Adrenal gland (tissue), 9 donors: ENCODE measurements at regions not wholly inside any gene's neighbourhood (a gene's known extent, or its start where the extent isn't known, plus 50 kb on each side); places are given as distances from the start of the nearest gene placed in this dataset.

Source experiments
- DNase-seq, 7 donors: peaks; one replicate each; pipeline ENCODE4 v3.0.0-alpha.2; 2019 to 2020
- H3K27ac ChIP-seq, 5 donors: fragments of 200-600 bp; sonication (generic) in 4 of 5; 1 replicate in 3 of 5; 2 replicates in 2 of 5; pipeline versions ENCODE4 v1.5.1 to v1.8.0; 2016 to 2020; ENCODE audit warnings: mild to moderate bottlenecking in 1 of 5
- H3K27me3 ChIP-seq: fragments of 200-600 bp; 2 replicates; pipeline ENCODE4 v1.8.0; 2021
- H3K36me3 ChIP-seq, 2 donors: fragments of 200-600 bp; replicated peaks in 1 of 2; 1 replicate in 1 of 2; 2 replicates in 1 of 2; pipeline versions ENCODE4 v1.5.1 to v1.8.0; 2018 to 2022
- H3K4me1 ChIP-seq, 2 donors: fragments of 200-600 bp; replicated peaks in 1 of 2; 1 replicate in 1 of 2; 2 replicates in 1 of 2; pipeline versions ENCODE4 v1.5.1 to v1.8.0; 2018 to 2021
- H3K4me3 ChIP-seq, 4 donors: fragments of 200-600 bp; sonication (generic) in 3 of 4; one replicate each; pipeline ENCODE4 v1.5.1; 2016 to 2018
- H3K9me3 ChIP-seq, 3 donors: fragments of 200-600 bp; sonication (generic) in 1 of 3; replicated peaks in 1 of 3; 1 replicate in 2 of 3; 2 replicates in 1 of 3; pipeline versions ENCODE4 v1.5.1 to v1.8.0; 2016 to 2021
- POLR2A ChIP-seq, 2 donors: fragments of 450-650 bp; IDR thresholded peaks; one replicate each; pipeline ENCODE4 v1.6.1; 2017; ENCODE audit warnings: antibody characterized with exemption in 2 of 2, mild to moderate bottlenecking in 2 of 2, moderate library complexity in 1 of 2
- WGBS, 4 donors: extraction: QIAGEN DNeasy Blood & Tissue Kit in 2 of 4; methylation state at CpG; one replicate each; pipeline versions ENCODE4 v1.1.5 to v1.1.7; 2013 to 2017; 5-methylcytosine and 5-hydroxymethylcytosine counted together
- intact Hi-C, 2 donors: fragments of 100-400 bp; cut with DNase I; formaldehyde crosslinking; loops; one replicate each; pipeline versions ENCODE4 v1.14.1 to v1.15.0; 2022 to 2023
- TF ChIP-seq, protein P1 (sequence below), 6 experiments: fragments of 450-650 bp in 4 of 6; fragments of 200-600 bp in 2 of 6; sonication (generic) in 1 of 6; IDR thresholded peaks; 1 replicate in 5 of 6; 2 replicates in 1 of 6; pipeline versions ENCODE4 v1.5.1 to v1.8.0; 2016 to 2021; ENCODE audit warnings: antibody characterized with exemption in 6 of 6, mild to moderate bottlenecking in 2 of 6, moderate library complexity in 1 of 6
- donor health status: healthy with polysubstance abuse.
- donor health status: Bipolar disorder and iron deficiency.
- donor health status: DM: yes; HTN: yes; CAD: no.
- donor health status: DM: no; HTN: no; CAD: no.
- donor health status: DM: no; HTN: no; CAD: no.

DNA sequence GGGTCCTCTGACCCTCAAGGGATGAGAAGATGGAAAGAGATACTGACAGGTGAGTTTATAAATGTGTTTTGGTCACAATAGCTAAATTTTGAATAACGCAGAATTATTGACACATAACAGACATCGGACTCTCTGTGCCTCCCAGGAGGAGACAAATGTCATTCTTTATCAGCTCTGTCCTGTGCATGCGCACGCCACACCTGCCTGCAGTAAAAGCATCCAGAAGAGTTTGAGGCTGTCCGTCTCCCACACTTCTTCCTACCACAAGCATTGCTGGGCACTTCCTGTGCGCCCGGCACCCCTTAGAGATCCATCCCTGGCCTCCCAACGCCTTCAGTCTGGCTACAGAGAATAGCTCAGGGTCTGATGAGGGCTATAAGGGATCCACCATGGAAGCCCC is 81.5 kb upstream of the CST7 start:
- Histone ChIP-seq H3K36me3 (no peaks in the 10 kb centered on the region), H3K27me3 (peaks cover 3% of the 10 kb centered on the region), H3K4me3 (no peak overlapping the region), H3K4me1 (no peaks in the 10 kb centered on the region), H3K27ac (no peak overlapping the region), H3K9me3 (no peaks in the 10 kb centered on the region)
- TF ChIP-seq POLR2A (IDR thresholded peaks at IDR 0.05) = no peak
- TF ChIP-seq, protein P1, sequence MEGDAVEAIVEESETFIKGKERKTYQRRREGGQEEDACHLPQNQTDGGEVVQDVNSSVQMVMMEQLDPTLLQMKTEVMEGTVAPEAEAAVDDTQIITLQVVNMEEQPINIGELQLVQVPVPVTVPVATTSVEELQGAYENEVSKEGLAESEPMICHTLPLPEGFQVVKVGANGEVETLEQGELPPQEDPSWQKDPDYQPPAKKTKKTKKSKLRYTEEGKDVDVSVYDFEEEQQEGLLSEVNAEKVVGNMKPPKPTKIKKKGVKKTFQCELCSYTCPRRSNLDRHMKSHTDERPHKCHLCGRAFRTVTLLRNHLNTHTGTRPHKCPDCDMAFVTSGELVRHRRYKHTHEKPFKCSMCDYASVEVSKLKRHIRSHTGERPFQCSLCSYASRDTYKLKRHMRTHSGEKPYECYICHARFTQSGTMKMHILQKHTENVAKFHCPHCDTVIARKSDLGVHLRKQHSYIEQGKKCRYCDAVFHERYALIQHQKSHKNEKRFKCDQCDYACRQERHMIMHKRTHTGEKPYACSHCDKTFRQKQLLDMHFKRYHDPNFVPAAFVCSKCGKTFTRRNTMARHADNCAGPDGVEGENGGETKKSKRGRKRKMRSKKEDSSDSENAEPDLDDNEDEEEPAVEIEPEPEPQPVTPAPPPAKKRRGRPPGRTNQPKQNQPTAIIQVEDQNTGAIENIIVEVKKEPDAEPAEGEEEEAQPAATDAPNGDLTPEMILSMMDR (IDR thresholded peaks at IDR 0.05) = no peak
- DNase-seq = no peak
- intact Hi-C loops = no loop called here
- 85 to 88% (median 86%) methylated on average over 8 of the region's 8 CpGs for WGBS, 4 donors

DNA sequence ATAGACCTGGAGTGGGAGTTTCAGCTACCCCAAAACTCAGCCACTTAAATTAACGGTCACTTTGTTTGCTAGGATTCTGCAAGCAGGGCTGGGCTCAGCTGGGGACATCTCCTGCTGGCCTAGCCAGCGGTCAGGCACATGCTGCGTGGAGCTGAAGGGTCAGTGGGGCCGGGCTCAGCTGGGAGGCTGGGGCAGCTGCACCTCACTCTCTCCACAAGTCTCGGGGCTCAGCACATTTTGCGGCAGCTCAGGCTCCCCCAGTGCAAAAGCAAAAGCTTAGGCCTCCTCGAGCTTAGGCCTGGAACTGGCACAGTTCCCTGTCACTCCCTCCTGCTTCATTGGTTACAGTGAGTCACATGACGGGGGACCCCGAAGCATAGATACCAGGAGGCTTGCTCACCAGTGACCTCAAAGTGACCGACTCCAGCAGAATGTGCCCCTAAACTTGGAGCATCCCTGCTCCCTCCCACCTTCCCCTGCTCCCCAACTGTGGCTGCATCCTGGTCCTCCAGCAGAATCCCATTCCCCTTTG is 80.6 kb upstream of the CST7 start:
- H3K4me3 ChIP-seq = no peak overlapping the region
- WGBS, 4 donors = 63 to 89% (median 78%) methylated on average over 3 to 10 of the region's 10 CpGs
- H3K27ac ChIP-seq = no peak overlapping the region
- DNase-seq = no peak
- H3K27me3 ChIP-seq = peaks cover 3% of the 10 kb centered on the region
- no peaks in the 10 kb centered on the region for H3K36me3 ChIP-seq
- intact Hi-C loops = no loop called here
- TF ChIP-seq POLR2A (IDR thresholded peaks at IDR 0.05) = no peak
- TF ChIP-seq, protein P1 (IDR thresholded peaks at IDR 0.05) = no peak
- no peaks in the 10 kb centered on the region for H3K9me3 ChIP-seq
- no peaks in the 10 kb centered on the region for H3K4me1 ChIP-seq

DNA sequence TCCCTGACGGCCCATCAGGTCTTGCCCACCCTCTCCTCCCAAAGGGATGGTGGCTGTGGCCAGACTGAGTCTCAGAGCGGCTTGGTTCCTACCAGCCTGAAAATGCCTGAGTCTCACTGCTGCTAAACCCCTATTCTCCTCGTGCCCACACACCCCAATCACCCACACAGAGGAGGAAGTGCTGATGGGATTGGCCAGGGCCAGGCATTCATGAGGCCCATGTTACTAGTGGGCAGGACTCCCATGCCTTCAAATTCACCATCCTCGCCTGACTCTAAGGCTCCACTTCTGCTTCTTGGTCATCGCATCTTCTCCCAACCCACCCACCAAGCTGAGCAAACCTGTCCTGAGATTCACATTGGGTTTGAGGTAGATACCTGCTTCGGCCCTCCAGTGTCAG is 80.1 kb upstream of the CST7 start:
- Histone ChIP-seq H3K36me3 (no peaks in the 10 kb centered on the region), H3K27me3 (peaks cover 3% of the 10 kb centered on the region), H3K4me3 (no peak overlapping the region), H3K27ac (no peak overlapping the region), H3K9me3 (no peaks in the 10 kb centered on the region), H3K4me1 (no peaks in the 10 kb centered on the region)
- TF ChIP-seq, protein P1 (IDR thresholded peaks at IDR 0.05) = no peak
- TF ChIP-seq POLR2A (IDR thresholded peaks at IDR 0.05) = no peak
- no peak for DNase-seq
- intact Hi-C loops = no loop called here
- WGBS, 4 donors = 50 to 84% (median 64%) methylated on average over 5 to 6 of the region's 6 CpGs

DNA sequence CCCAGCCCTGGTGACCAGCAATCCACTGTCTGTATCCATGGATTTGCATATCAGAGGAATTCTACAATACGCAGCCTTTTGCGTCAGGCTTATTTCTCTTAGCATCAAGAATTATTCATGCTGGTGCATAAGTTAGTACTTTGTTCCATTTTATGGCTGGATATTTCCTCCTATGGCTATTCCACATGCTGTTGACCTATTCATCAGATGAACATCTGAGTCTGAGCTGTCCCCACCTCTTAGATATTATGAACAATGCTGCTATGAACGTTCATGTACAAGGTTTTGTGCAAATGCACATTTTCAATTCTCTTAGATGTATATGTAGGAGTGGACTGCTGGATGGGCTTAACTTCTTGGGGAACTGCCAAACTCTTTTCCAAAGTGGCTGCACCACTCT is 79.0 kb upstream of the CST7 start:
- 74 to 86% (median 80%) methylated on average over 3 of the region's 3 CpGs for WGBS, 4 donors
- DNase-seq = no peak
- TF ChIP-seq, protein P1 (IDR thresholded peaks at IDR 0.05) = no peak
- TF ChIP-seq POLR2A (IDR thresholded peaks at IDR 0.05) = no peak
- intact Hi-C loops = no loop called here
- Histone ChIP-seq H3K27ac (no peak overlapping the region), H3K4me1 (no peaks in the 10 kb centered on the region), H3K36me3 (no peaks in the 10 kb centered on the region), H3K27me3 (peaks cover 3% of the 10 kb centered on the region), H3K4me3 (no peak overlapping the region), H3K9me3 (no peaks in the 10 kb centered on the region)
